Bronchial epithelial cell (primary cell): ENCODE measurements at regions not wholly inside any gene's neighbourhood (a gene's known extent, or its start where the extent isn't known, plus 50 kb on each side); places are given as distances from the start of the nearest gene placed in this dataset.
A peak's percentile ranks its signal among the peaks of the same experiment; 100 is the strongest.

Experiments
- DNase-seq: peaks from one replicate; pipeline ENCODE4 v3.0.0-alpha.2; 2010; ENCODE audit warnings: low read depth
- FAIRE-seq: peaks from 2 replicates; lab custom pipeline; 2011; peaks lifted over from hg19 to GRCh38; lab: Jason Lieb, UNC
- H3K27me3 ChIP-seq: 2 replicates; pipeline ENCODE4 v1.5.1; 2011; ENCODE audit warnings: low read length; ENCODE audit not compliant: control insufficient read depth, insufficient read depth
- H3K36me3 ChIP-seq: 2 replicates; pipeline ENCODE4 v1.5.1; 2011; ENCODE audit warnings: low read length; ENCODE audit not compliant: control insufficient read depth, insufficient read depth
- H3K4me3 ChIP-seq: 2 replicates; pipeline ENCODE4 v1.5.1; 2011; ENCODE audit warnings: mild to moderate bottlenecking, low read depth, low read length, control low read depth
- CTCF ChIP-seq: IDR thresholded peaks from 2 replicates; pipeline ENCODE4 v1.5.1; 2011; ENCODE audit warnings: mild to moderate bottlenecking, moderate library complexity, low read length, control low read depth, inconsistent platforms; ENCODE audit not compliant: insufficient read depth, severe bottlenecking

GRCh38 chr7:131800531-131800930 is 244.1 kb upstream of the PODXL start:
- DNase-seq, result no peak
- H3K4me3 ChIP-seq, result no peak overlapping the region
- no peaks in the 10 kb centered on the region for H3K36me3 ChIP-seq
- H3K27me3 ChIP-seq, result no peaks in the 10 kb centered on the region
- TF ChIP-seq CTCF, result no peak
- FAIRE-seq, result no peak

DNA sequence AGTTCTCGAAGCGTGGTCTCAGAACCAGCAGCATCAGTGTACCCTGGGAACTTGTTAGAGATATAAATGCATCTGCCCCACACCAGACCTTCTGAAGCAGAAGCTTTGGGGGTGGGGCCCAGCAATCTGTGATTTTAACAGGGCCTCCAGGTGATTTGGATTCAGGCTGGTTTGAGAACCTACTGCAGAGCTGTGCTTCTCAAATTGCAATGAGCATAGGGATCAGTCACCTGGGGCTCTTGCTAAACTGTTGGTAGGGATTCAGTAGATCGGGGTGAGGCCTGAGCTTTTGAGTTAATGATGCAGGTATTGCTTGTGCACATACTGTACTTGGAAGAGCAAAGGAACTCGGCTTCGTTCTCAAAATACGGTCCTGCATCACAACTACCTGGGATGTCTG is 243.6 kb upstream of the PODXL start:
- DNase-seq (no peak), FAIRE-seq (no peak)
- TF ChIP-seq CTCF, result no peak
- no peaks in the 10 kb centered on the region for H3K27me3 ChIP-seq
- H3K4me3 ChIP-seq, result no peak overlapping the region
- H3K36me3 ChIP-seq, result no peaks in the 10 kb centered on the region

GRCh38 chr7:131797841-131798240 is 241.4 kb upstream of the PODXL start:
- TF ChIP-seq CTCF, result no peak
- FAIRE-seq, result no peak
- Histone ChIP-seq H3K27me3 (no peaks in the 10 kb centered on the region), H3K4me3 (no peak overlapping the region), H3K36me3 (no peaks in the 10 kb centered on the region)
- DNase-seq, result peak; percentile 20

DNA sequence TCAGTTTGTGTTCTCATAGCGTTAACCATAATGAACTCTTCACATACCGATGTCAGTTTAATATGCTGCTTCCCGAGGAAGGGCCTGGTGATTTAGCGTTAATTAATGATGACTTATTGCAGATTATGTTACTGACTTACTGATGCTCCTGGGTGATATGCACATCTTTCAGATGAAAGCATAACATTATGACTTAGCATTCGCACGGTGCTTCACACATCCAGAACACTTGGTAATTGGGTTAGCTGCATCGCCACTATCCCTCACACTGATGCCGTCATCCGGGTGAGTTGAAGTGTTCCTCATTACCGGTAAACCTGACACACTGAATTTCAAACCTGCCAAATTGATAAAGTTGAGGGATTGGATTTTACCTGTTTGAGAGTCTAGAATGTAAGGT is 239.0 kb upstream of the PODXL start:
- TF ChIP-seq CTCF, result no peak
- no peak for FAIRE-seq
- H3K36me3 ChIP-seq, result no peaks in the 10 kb centered on the region

GRCh38 chr7:131792311-131792710 is 235.9 kb upstream of the PODXL start:
- no peak for TF ChIP-seq CTCF
- DNase-seq, result no peak
- peaks cover 1% of the 10 kb centered on the region for H3K27me3 ChIP-seq
- no peak overlapping the region for H3K4me3 ChIP-seq
- H3K36me3 ChIP-seq, result no peaks in the 10 kb centered on the region
- no peak for FAIRE-seq

More for the DNA sequence above, 239.0 kb upstream of the PODXL start:
- H3K27me3 ChIP-seq, result peaks cover 1% of the 10 kb centered on the region
- no peak for DNase-seq
- H3K4me3 ChIP-seq, result no peak overlapping the region

DNA sequence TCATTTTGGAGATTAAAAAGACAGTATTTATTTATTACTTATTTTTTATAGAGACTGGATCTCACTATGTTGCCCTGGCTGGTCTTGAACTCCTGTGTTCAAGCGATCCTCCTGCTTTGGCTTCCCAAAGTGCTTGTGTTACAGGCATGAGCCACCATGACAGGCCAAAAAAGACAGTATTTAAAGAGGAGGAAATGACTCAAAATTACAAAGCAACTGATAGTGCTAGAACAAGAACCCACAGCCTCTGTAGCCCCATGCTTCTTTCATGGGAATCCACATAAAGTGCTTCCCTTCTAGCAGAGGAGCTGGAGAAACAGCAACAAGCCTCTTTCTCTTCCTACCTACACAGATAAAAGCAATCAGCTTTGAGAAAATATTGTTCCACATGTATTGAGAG is 230.7 kb upstream of the PODXL start:
- Histone ChIP-seq H3K36me3 (no peaks in the 10 kb centered on the region), H3K27me3 (peaks cover 1% of the 10 kb centered on the region), H3K4me3 (no peak overlapping the region)
- FAIRE-seq (no peak), DNase-seq (no peak)
- TF ChIP-seq CTCF, result no peak
